Stimulated activated CD8-positive, alpha-beta memory T cell treated with anti-CD3 and anti-CD28 coated beads, Interleukin-7, amount 100 ng/mL, for 1 hour (primary cell): ENCODE measurements at regions not wholly inside any gene's neighbourhood (a gene's known extent, or its start where the extent isn't known, plus 50 kb on each side); places are given as distances from the start of the nearest gene placed in this dataset.

Experiments used
- DNase-seq, 2 donors: peaks; one replicate each; pipeline ENCODE4 v3.0.0-alpha.2; 2020; ENCODE audit warnings: low read depth in 2 of 2

GRCh38 chr10:21031232-21031795 is 134.2 kb upstream of the NEBL start:
- no peak for DNase-seq

DNA sequence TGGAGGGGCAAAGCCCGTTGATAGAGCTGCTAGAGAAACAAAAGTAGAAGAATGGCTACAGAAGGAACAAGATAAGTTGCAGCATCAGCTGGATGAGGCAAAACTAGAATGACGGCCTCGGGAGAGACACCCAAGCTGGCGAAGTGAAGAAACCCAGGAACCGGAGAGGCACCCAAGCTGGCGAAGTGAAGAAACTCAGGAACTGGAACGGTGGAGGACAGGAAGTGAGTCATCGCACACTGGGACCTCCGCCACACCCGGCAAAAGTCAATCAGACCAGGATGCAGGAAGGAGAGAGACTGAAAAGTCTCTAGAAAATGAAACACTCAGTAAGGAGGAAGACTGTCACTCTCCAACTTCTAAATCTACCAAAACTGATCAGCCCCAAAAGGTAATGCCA is 133.0 kb upstream of the NEBL start:
- no peak for DNase-seq

DNA sequence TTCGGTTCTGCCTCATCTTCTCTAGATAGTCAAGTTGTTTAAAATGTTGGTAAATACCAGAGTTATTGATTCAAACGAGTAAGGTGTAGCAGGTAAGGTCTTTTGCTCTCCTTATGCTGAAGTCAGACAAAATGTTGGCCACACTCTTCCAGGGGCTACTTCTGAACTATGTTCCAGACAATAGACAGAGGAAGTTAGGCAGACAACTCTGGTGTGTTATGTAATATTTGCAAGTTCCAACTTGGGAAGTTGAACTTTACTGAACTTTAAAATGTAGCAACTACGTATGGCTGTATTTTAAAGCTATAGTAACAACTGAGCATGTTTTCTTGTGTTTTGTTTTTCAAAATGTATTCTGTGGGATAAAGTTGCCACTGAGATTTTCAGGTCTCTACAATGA is 125.7 kb upstream of the NEBL start:
- DNase-seq: no peak

GRCh38 chr10:21021843-21022594 is 124.9 kb upstream of the NEBL start:
- DNase-seq: no peak

GRCh38 chr10:21021231-21021630 is 124.1 kb upstream of the NEBL start:
- DNase-seq: no peak

DNA sequence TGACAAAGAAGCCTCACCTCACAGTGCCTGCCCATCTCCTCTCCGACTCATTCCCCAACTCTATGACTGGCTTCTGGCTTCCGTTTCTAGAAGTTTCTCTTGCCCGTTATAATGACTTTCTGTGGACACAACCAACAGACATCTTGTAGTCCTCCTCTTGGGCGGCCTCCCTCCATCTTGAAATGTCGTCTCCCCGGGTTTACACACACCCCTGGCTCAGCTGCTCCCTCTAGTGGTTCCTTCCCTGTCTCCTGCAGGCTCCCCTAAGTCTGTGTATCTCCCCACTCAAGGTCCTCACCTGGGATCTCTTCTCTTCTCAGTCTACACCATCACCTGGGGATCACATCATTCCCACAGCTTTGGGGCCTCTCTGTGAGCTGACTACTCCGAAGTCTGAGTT is 123.4 kb upstream of the NEBL start:
- no peak for DNase-seq

DNA sequence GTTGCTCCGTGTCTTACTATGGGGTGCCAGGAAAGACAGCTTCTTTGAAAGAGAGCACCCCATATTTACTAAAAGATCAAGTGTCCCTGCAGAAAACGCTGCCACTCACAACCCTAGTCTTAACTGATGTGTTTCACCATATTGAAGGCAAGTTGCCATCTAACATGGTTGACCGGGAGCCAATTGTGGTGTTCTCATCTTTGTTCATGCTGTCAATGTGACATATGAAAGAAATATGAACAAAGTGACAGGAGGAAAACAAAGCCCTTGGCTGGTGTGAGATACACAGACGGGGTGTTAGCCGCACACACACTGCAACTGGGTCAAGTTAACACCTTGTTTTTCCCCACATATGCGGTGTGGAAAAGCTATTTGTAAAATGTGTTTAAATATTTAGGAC is 122.3 kb upstream of the NEBL start:
- no peak for DNase-seq

DNA sequence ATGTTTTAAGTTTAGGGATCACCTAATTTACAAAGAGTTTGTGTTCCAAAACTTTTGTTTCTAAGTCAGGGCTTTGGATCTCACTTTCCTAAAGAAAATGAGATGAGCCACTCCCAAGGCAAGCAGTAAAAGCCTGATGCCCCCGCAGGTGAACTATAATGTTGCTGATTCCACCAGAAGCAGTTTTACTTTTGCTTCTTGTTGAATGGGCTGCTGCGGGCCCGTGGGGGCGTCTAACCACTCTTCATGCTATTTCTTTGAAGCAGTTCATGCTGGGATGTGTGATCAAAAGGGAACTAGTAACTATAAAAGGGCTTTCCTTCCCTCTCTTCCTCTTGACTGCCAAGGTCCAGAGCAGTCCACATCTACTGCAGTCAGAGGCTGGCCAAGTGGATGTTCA is 118.7 kb upstream of the NEBL start:
- no peak for DNase-seq

DNA sequence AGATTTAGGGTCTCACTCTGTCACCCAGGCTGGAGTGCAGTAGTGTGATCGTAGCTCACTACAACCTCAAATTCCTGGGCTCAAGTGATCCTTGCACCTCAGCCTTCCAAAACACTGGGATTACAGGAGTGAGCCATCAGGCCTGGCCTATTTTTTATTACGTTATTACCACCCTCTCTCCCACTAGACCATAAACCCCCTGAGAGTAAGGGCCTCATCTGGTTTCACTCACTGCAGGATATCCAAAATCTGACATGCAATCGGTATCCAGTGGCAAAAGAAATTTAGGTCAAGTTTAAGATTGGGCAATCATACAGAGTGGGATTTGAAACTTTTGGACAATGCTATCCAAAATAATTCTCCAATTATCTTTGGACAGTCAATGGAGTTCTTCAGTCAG is 117.0 kb upstream of the NEBL start:
- no peak for DNase-seq

DNA sequence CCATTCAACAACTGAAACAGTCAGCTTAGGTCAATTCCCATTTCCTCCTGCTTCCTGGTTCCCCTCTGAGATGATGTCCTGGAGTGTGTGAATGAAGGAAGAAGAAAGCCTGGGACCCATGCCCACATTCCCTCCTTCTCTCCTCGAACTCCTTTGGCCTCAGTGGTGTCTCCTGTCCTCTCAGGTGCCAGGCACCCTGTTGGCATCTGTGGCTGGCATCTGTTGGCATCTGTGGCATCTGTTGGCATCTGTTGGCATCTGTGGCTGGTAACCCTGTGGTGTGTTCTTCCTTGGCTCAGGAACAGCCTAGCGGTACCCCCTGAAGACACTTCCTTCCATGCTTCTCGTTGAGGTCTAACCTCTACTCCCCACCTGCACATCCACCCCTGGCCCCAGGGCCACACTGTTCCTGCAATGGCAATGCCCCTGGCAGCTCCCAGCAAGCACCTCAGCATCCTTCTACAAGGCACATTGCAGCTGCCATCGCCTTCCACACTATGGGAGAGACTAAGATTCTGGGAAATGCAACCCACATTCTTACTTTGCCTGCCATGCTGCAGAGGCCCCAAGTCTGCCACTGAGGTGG is 114.4 kb upstream of the NEBL start:
- no peak for DNase-seq

DNA sequence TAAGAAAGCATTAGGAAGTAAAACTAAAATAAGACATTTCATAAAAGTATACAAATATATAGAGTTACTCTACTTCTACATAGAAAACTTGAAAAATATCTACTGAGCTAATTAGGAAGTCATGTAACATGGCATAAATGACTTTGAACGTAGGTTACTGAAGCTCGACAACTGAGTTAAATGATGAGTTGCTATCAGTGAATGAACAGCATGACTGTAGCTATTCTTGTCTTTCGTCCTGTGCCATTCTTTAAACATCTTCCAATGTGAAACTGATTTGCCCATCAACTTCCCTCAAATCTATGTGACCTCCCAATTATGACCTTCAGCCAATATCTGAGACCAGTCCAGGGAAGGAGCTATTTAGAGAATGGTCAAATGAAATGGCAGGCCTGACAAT is 113.5 kb upstream of the NEBL start:
- no peak for DNase-seq

DNA sequence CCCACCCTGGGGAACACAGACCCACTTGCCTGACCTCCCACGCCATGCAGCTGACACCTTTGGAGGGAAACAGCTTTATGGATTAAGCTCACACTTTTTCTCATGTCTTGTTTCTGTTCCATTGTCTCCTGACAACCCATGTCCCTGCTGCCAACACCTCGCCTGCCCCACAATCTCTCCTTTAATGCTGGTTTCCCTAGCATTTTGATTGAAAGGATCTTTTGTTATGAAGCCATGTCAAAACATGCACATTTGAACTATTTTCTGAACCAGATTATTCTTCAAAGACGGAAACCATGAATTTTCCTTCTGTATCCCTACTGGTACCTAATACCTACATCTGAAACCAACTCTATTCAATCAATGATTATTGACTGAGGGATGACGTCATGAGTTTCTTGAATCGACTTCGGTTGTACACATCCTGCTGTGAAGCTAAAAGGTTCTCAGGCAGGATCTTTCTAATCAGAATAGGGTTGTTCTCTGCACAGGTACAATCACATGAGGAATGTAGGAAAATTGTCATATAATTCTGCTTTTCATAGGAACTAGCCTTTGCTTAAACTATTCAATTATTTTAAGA is 106.2 kb upstream of the NEBL start:
- DNase-seq: no peak

DNA sequence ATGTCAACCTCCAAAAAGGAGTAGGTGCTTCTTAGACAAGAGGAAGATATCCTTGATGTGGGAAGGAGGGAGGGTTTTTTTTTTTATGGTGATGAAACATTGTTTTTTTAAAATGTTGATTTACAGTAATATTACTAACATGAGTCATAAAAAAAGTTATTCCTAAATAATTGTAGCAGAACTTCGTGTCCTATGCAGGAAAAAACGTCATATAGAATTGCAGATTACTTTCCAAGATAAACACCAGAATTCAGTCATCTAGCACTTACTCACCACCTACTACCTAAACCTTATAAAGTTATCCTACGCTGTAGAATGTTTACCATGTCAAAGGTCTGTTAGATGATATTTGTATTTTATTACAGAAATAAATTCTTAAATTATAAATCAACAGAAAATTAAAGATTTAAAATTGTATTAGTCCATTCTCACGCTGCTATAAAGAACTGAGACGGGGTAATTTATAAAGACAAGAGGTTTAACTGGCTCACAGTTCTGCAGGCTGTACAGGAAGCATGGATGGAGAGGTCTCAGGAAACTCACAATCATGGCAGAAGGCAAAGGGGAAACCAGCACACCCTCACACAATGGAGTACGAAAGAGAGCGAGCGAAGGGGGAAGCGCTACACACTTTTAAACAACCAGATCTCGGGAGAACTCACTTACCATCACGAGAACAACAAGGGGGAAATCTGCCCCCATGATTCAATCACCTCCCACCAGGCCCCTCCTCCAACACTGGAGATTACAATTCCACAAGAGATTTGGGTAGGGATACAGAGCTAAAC is 105.2 kb upstream of the NEBL start:
- DNase-seq: no peak

DNA sequence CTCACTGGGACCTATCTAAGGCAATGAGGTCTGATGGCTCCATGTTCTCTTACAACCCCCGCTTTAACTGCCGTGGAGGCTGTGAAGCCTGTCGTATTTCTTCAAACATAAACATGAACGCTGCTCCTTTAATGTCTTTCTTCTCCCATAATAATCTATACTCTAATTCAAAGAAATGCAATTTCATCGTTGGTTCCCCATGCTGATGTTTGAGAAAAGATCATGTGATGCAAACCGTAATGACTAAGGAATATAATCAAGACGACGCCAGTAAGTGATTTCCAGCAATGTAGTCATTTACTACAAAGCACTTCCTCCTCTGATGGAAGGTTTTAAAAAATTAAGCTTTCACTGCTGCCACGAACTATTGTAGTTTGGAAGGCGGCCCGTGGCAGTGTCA is 102.6 kb upstream of the NEBL start:
- DNase-seq: no peak

- no peak for DNase-seq
Observed at GRCh38 chr10:20998036-20998435, 100.9 kb upstream of the NEBL start.

GRCh38 chr10:20995123-20995987 is 98.2 kb upstream of the NEBL start:
- no peak for DNase-seq

DNA sequence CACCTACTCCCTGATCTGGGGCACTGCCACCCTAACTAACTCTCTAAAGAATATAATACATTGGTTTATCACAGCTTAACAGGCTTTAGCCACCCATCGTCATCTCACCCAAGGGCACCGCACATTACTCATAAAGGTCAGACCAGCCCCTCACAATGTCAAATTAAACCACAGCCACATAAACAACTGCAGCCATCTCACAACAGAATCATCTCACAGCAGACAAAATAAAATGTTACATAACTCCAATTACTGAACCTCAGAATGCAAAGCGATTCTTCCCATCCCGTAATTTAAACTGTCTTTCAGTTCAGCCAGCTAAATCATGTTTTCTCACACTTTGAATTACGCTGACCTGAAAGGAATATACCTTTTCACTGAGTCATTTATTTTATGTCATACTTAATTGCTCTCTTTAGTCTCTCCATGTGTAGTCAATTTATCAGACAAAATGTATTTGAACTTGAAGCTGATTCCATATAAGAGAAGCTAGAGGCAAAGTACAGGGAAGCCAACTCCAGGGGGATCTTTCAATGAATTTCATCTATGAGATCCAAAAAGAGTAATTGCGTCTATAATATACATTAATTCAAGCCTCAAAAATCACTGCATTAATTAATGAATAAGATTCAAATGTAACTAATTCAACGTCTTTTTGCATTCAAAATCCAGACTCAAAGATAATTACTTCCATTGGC is 96.9 kb upstream of the NEBL start:
- no peak for DNase-seq

GRCh38 chr10:20993389-20993788 is 96.3 kb upstream of the NEBL start:
- DNase-seq: no peak

DNA sequence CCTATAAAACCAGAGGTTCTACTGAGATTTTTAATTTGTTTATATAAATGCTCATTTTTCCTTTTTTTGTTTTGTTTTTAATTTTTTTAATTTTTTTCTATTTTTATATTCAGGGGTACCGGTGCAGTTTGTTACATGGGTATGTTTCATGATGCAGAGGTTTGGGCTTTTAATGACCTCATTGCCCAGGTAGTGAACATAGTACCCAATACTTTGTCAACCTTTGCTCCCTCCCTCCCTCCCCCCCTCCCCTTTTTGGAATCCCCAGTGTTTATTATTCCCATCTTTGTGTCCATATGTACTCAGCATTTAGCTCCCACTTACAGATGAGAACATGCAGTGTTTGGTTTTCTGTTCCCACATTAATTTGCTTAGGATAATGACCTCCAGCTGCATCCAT is 94.4 kb upstream of the NEBL start:
- DNase-seq: no peak

GRCh38 chr10:20990604-20991003 is 93.5 kb upstream of the NEBL start:
- DNase-seq: no peak
